ENCODE measurements at regions not wholly inside any gene's neighbourhood (a gene's known extent, or its start where the extent isn't known, plus 50 kb on each side); places are given as distances from the start of the nearest gene placed in this dataset.

DNA sequence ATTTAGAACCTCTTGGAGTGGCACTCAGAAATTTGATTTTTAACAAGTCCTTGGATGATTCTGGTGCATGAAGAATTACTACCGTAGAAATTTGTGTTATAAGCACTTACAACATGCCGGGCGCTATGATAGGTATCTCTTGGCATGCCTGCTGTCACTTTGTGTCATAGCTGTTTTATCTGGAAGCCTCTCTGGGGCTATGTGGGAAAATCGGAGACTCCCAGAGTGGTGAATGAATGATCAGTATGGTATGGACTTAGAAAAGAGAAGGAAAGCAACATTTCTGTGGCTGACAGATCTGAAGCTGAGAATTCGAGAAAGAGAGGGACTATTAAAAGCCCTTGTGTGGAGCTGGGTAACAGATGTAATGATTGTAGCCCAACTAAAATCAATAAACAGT lies 177.4 kb upstream of the MAMLD1 start:
- H3K27me3 ChIP-seq, result no peaks in the 10 kb centered on the region
- no peak for DNase-seq (ENCODE audit: extremely low spot score in 2 of 2)
- no peaks in the 10 kb centered on the region for H3K36me3 ChIP-seq
- H3K4me1 ChIP-seq, result no peaks in the 10 kb centered on the region
- no peak overlapping the region for H3K4me3 ChIP-seq
- TF ChIP-seq POLR2A (IDR thresholded peaks at IDR 0.05) (no peak), POLR2AphosphoS5 (IDR thresholded peaks at IDR 0.05; ENCODE audit: insufficient read depth in 1 of 2, low read depth in 1 of 2) (no peak)
- TF ChIP-seq, protein P1, sequence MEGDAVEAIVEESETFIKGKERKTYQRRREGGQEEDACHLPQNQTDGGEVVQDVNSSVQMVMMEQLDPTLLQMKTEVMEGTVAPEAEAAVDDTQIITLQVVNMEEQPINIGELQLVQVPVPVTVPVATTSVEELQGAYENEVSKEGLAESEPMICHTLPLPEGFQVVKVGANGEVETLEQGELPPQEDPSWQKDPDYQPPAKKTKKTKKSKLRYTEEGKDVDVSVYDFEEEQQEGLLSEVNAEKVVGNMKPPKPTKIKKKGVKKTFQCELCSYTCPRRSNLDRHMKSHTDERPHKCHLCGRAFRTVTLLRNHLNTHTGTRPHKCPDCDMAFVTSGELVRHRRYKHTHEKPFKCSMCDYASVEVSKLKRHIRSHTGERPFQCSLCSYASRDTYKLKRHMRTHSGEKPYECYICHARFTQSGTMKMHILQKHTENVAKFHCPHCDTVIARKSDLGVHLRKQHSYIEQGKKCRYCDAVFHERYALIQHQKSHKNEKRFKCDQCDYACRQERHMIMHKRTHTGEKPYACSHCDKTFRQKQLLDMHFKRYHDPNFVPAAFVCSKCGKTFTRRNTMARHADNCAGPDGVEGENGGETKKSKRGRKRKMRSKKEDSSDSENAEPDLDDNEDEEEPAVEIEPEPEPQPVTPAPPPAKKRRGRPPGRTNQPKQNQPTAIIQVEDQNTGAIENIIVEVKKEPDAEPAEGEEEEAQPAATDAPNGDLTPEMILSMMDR (IDR thresholded peaks at IDR 0.05), result no peak
- no peaks in the 10 kb centered on the region for H3K9me3 ChIP-seq
- no peak overlapping the region for H3K27ac ChIP-seq
- intact Hi-C loops (cut with DNase I), result no loop called here

DNA sequence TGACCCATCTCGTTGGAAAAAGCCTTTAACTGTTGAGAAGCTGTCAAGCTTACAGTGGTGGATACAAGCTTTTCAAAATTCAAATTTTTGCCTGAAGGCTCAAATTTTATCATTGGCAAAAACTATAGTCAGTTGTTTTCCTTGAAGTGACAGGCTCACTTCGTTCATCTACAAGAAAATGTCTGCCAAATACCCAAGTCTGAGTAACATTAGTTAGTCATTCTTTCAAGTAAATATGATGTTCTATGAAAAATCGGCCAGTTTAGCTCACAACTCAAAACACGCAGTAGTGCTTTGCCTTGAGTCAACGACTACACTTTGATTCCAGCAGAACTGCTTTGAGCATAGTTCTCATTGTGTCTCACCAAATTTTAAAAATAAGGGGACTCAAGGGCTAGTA lies 170.3 kb upstream of the MAMLD1 start:
- intact Hi-C loops (cut with DNase I), result no loop called here
- Histone ChIP-seq H3K27me3 (no peaks in the 10 kb centered on the region), H3K4me1 (no peaks in the 10 kb centered on the region), H3K9me3 (no peaks in the 10 kb centered on the region), H3K4me3 (no peak overlapping the region), H3K36me3 (no peaks in the 10 kb centered on the region), H3K27ac (no peak overlapping the region)
- no peak for DNase-seq (ENCODE audit: extremely low spot score in 2 of 2)
- TF ChIP-seq POLR2A (IDR thresholded peaks at IDR 0.05) (no peak), POLR2AphosphoS5 (IDR thresholded peaks at IDR 0.05; ENCODE audit: insufficient read depth in 1 of 2, low read depth in 1 of 2) (no peak)
- TF ChIP-seq, protein P1 (IDR thresholded peaks at IDR 0.05), result no peak

DNA sequence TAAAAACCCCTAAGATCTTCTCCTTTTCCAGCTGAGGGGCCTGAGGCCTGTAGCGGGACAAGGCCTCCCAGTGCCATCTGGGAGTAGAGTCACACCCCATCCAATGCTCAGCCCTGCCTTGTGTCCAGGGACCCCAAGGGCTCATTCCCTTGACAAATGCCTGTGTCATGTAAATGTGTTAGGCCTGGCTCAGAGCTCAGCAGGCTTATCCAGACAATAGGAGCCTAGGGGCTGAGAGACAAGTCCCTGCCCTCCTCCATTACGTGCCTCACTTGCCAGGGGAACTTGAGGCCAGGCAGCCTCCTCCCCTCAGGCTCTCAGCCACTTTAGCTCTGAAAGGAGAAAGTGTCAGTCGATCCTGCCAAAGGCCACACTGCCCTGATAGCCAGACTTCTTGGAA lies 166.8 kb upstream of the MAMLD1 start:
- Histone ChIP-seq H3K4me3 (no peak overlapping the region), H3K36me3 (no peaks in the 10 kb centered on the region), H3K27me3 (no peaks in the 10 kb centered on the region), H3K27ac (no peak overlapping the region), H3K4me1 (no peaks in the 10 kb centered on the region), H3K9me3 (no peaks in the 10 kb centered on the region)
- no peak for DNase-seq (ENCODE audit: extremely low spot score in 2 of 2)
- TF ChIP-seq, protein P1 (IDR thresholded peaks at IDR 0.05), result no peak
- TF ChIP-seq POLR2AphosphoS5 (IDR thresholded peaks at IDR 0.05; ENCODE audit: insufficient read depth in 1 of 2, low read depth in 1 of 2), result no peak
- intact Hi-C loops (cut with DNase I), result no loop called here

DNA sequence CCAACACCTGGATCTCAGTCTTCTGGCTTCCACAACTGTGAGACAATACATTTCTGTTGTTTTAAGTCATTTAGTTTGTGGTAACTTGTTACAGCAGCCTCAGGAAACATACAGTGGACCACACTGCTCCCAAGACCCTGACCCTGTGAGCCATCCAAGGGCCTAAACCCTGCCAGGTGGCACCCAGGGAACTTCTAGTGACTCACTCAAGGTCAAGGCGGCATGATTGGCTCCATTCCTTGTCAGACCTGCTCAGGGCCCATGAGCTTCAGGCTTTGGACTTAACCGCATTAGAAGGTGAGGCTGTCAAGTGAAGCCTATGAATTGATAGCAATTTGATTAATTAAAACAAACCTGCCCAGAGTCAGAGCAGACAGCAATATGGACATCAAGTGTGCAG lies 165.7 kb upstream of the MAMLD1 start:
- intact Hi-C loops (cut with DNase I), result no loop called here
- no peaks in the 10 kb centered on the region for H3K36me3 ChIP-seq
- H3K9me3 ChIP-seq, result no peaks in the 10 kb centered on the region
- TF ChIP-seq POLR2AphosphoS5 (IDR thresholded peaks at IDR 0.05; ENCODE audit: insufficient read depth in 1 of 2, low read depth in 1 of 2) (no peak), POLR2A (IDR thresholded peaks at IDR 0.05) (no peak)
- TF ChIP-seq, protein P1 (IDR thresholded peaks at IDR 0.05), result no peak
- no peak overlapping the region for H3K27ac ChIP-seq
- no peaks in the 10 kb centered on the region for H3K27me3 ChIP-seq
- no peak overlapping the region for H3K4me3 ChIP-seq
- DNase-seq (ENCODE audit: extremely low spot score in 2 of 2), result peak in 1 of 2 donors; percentile 4
- no peaks in the 10 kb centered on the region for H3K4me1 ChIP-seq

DNA sequence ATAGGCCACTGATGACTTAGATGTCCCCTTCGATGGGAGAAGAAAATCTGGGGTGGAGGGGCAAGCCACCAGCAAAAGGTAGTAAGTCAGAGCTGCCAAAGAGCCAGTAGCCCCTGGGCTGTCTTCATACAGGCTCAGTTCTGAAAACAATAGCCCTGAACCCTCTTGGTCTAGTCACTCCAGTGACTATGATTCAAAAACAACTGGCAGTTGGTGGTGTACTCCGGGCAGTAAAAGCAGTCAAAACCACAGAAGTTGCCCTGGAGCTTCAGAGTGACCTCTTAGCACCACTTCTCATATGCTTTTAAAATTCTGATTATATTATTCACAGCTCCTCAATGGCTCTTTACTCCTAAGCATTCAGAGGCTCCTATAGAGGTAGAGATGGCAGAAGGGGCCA lies 164.3 kb upstream of the MAMLD1 start:
- peak in 1 of 2 donors; percentile 46 for DNase-seq (ENCODE audit: extremely low spot score in 2 of 2)
- Histone ChIP-seq H3K27ac (no peak overlapping the region), H3K27me3 (no peaks in the 10 kb centered on the region), H3K9me3 (no peaks in the 10 kb centered on the region), H3K4me3 (no peak overlapping the region), H3K36me3 (no peaks in the 10 kb centered on the region), H3K4me1 (no peaks in the 10 kb centered on the region)
- intact Hi-C loops (cut with DNase I), result no loop called here
- TF ChIP-seq, protein P1 (IDR thresholded peaks at IDR 0.05), result no peak
- TF ChIP-seq POLR2AphosphoS5 (IDR thresholded peaks at IDR 0.05; ENCODE audit: insufficient read depth in 1 of 2, low read depth in 1 of 2), result no peak
- no peak for TF ChIP-seq POLR2A (IDR thresholded peaks at IDR 0.05)
